Heart right ventricle (tissue), 16 donors: ENCODE measurements at regions not wholly inside any gene's neighbourhood (a gene's known extent, or its start where the extent isn't known, plus 50 kb on each side); places are given as distances from the start of the nearest gene placed in this dataset.

Experiments
- ATAC-seq, 8 donors: fragments of 200-7000 bp; cut with Tn5 transposase; one replicate each; pipeline ENCODE4 v1.9.1; 2020; ENCODE audit warnings: mild to moderate bottlenecking in 8 of 8, moderate library complexity in 8 of 8, moderate number of reproducible peaks in 1 of 8
- DNase-seq, 2 donors: peaks; one replicate each; pipeline ENCODE4 v3.0.0-alpha.2; 2020
- H3K27ac ChIP-seq, 10 donors: fragments of 200-600 bp; sonication (generic) in 2 of 10; one replicate each; pipeline versions ENCODE4 v1.5.0 to v1.8.0; 2020 to 2022; ENCODE audit warnings: mild to moderate bottlenecking in 3 of 10
- H3K27me3 ChIP-seq, 7 donors: fragments of 200-600 bp; one replicate each; pipeline ENCODE4 v1.8.0; 2021 to 2022; ENCODE audit warnings: mild to moderate bottlenecking in 2 of 7
- H3K36me3 ChIP-seq, 9 donors: fragments of 200-600 bp; sonication (generic) in 1 of 9; one replicate each; pipeline versions ENCODE4 v1.5.0 to v1.8.0; 2020 to 2022; ENCODE audit warnings: mild to moderate bottlenecking in 2 of 9
- H3K4me1 ChIP-seq, 9 donors: fragments of 200-600 bp; sonication (generic) in 1 of 9; one replicate each; pipeline versions ENCODE4 v1.5.0 to v1.8.0; 2020 to 2022; ENCODE audit warnings: mild to moderate bottlenecking in 4 of 9
- H3K4me3 ChIP-seq, 10 donors: fragments of 200-600 bp; sonication (generic) in 2 of 10; one replicate each; pipeline versions ENCODE4 v1.5.0 to v1.8.0; 2020 to 2022; ENCODE audit warnings: mild to moderate bottlenecking in 7 of 10, moderate library complexity in 2 of 10
- H3K9me3 ChIP-seq, 11 donors: fragments of 200-600 bp in 10 of 11; sonication (generic) in 2 of 11; one replicate each; pipeline versions ENCODE4 v1.5.0 to v1.8.0; 2013 to 2022; ENCODE audit warnings: mild to moderate bottlenecking in 2 of 11, control low read depth in 1 of 11, moderate library complexity in 1 of 11
- CTCF ChIP-seq, 9 donors: fragments of 200-600 bp; sonication (generic) in 2 of 9; IDR thresholded peaks; one replicate each; pipeline versions ENCODE4 v1.5.0 to v1.8.0; 2021 to 2022; ENCODE audit warnings: antibody characterized with exemption in 9 of 9, mild to moderate bottlenecking in 5 of 9, moderate library complexity in 1 of 9
- WGBS, 2 donors: extraction: QIAGEN DNeasy Blood & Tissue Kit; methylation state at CpG; one replicate each; pipeline ENCODE4 v1.1.7; 2013; ENCODE audit warnings: inconsistent platforms in 1 of 2; 5-methylcytosine and 5-hydroxymethylcytosine counted together
- intact Hi-C, 10 donors: fragments of 100-400 bp; cut with DNase I; formaldehyde crosslinking; loops; one replicate each; pipeline versions ENCODE4 v1.11.1 to v1.14.2; 2022
- donor health status: Arrhythmogenic right ventricular cardiomyopathy.
- donor health status: ischemic (EF 13 %, LVEDD 7.1; RV severe dilation, severe dysfunction).
- donor health status: healthy with polysubstance abuse.
- donor health status: DM: no; HTN: yes; CAD: no.
- donor health status: DM: no; HTN: no; CAD: no.
- donor health status: ischemic (EF 25% LVEDD 6.9; RV normal size, moderate dysfunction).
- donor health status: ischemic (EF 25% LVEDD 5.7; RV mildly dilated, moderate dysfunction).
- donor health status: healthy.
- donor health status: DM: yes; HTN: yes; CAD: no.
- donor health status: Ischemic cardiomyopathy.
- donor health status: ischemic (EF 35%, LVEDD 5.7; RV mildly dilated, moderate dysfunction).
- donor health status: nonischemic (EF 11% LVEDD 7.7; RV severe dilation, severe dysfunction).
- donor health status: DM: yes; HTN: yes; CAD: no.
- donor health status: PGD.
- donor health status: ischemic (EF 29% LVEDD 5.4; RV normal size, mild dysfunction).
- donor health status: nonischemic (EF 23%, LVEDD 6.1; RV moderate dilation, normal function).

DNA sequence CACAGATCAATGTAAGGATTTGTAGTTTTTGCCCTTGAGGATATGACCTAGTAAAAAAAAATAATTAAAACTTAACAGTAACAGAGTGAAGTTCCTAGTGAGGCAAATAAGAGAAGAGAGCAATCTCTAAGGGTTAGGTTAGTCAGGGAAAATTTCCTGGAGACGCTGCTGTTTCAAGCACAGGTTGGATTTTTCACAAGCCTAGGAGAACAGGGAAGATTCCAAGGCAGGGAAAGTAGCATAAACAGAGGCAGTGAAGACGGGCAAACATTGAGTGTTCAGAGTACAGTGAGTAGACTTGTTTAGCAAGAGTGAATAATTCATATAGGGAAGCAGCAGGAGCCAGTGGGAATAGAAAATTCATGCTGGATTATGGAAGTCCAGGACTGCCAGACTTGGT lies 212.8 kb downstream of the SPANXN3 start:
- Histone ChIP-seq H3K4me3 (no peak overlapping the region), H3K27me3 (no peaks in the 10 kb centered on the region)
- 77% methylated on average over 2 of the region's 2 CpGs for WGBS, 2 donors

DNA sequence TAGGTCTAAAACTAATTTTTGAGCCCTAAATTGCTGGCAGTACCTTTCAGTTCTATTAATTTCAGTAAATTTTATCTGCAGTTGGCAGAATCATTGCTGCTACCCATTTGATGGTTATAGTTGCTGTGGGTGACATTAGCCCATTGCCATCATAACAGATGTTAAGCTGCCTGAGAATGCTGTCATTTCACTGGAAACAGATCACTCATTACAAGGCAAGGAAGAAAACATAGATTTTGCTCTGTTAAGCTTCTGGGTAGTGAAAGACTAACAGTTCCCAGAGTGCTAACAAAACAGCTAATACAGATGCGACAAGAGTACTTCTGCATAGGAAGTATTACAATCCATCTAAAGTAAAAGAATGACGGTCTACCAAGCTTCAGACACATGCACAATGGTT lies 213.2 kb downstream of the SPANXN3 start:
- intact Hi-C loops, result no loop called here
- no peak for DNase-seq
- H3K36me3 ChIP-seq, result no peaks in the 10 kb centered on the region
- H3K4me1 ChIP-seq, result no peaks in the 10 kb centered on the region
- no peak for TF ChIP-seq CTCF (IDR thresholded peaks at IDR 0.05)
- H3K27me3 ChIP-seq, result no peaks in the 10 kb centered on the region
- no peak overlapping the region for H3K4me3 ChIP-seq
- 67 to 79% methylated on average over 2 of the region's 2 CpGs for WGBS, 2 donors
- H3K27ac ChIP-seq, result no peak overlapping the region
- no peak for ATAC-seq
- H3K9me3 ChIP-seq, result no peaks in the 10 kb centered on the region

More for the DNA sequence above, 212.8 kb downstream of the SPANXN3 start:
- ATAC-seq (no peak), DNase-seq (no peak)
- TF ChIP-seq CTCF (IDR thresholded peaks at IDR 0.05), result no peak
- no peaks in the 10 kb centered on the region for H3K4me1 ChIP-seq
- H3K27ac ChIP-seq, result no peak overlapping the region
- intact Hi-C loops, result no loop called here
- H3K9me3 ChIP-seq, result no peaks in the 10 kb centered on the region
- no peaks in the 10 kb centered on the region for H3K36me3 ChIP-seq

DNA sequence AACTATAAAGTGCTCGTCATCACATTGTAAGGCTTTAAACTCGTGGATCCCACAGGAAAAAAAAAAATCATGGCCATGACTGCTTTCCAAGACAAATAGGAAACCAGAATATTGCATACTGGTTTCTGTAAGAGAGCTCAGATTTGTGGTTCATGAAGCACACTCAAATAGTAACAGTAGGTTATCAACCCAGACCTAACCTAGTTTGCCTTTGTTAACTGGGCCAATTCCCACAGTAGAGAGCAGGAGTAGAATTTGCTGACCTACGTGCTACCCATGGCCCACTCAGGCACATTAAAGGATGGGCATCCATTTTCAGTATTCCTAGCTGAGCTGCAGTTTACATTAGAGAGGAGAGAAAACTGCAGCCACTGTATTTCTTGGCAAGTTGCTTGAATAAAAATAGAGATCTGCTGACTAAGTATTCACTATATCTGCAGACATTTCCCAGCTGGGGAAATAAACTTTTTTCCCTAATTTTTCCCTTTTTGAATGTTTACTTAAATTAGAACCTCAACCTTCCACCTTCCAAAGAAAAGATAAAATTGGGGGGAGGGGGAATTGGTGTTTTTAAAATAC lies 218.5 kb downstream of the SPANXN3 start:
- DNase-seq, result no peak
- H3K9me3 ChIP-seq, result peaks cover 0 to 10% (median 0%) of the 10 kb centered on the region in 11 donors
- WGBS, 2 donors, result 29 to 32% methylated on average over 3 of the region's 3 CpGs
- intact Hi-C loops, result no loop called here
- H3K27ac ChIP-seq, result no peak overlapping the region
- H3K36me3 ChIP-seq, result no peaks in the 10 kb centered on the region
- peak in 1 of 8 donors; percentile 14 for ATAC-seq
- no peak for TF ChIP-seq CTCF (IDR thresholded peaks at IDR 0.05)
- H3K4me3 ChIP-seq, result no peak overlapping the region
- no peaks in the 10 kb centered on the region for H3K27me3 ChIP-seq
- H3K4me1 ChIP-seq, result no peaks in the 10 kb centered on the region

DNA sequence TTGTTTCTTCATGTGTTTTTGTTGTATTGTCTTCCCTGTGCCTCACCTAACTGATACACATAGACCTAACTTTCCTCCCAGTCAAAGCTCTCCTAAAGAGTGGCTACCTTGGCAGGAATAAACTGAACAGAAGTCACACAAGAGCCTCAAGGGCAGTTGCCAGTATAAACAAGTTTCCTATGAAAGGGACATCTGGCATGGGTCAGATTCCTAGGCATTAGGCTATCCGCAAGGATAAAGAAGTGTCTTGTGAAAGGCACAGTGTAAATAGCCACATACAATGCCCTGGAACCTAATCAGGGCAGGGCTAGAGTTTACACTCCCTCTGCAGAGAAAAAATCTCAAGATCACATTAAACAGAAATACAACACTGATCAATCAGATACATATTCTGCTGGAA lies 220.8 kb downstream of the SPANXN3 start:
- intact Hi-C loops, result no loop called here
- H3K4me1 ChIP-seq, result no peaks in the 10 kb centered on the region
- WGBS, 2 donors, result 83 to 100% methylated on average over 1 of the region's 1 CpG
- H3K27me3 ChIP-seq, result no peaks in the 10 kb centered on the region
- no peak overlapping the region for H3K4me3 ChIP-seq
- no peak overlapping the region for H3K27ac ChIP-seq
- no peaks in the 10 kb centered on the region for H3K36me3 ChIP-seq
- no peak for TF ChIP-seq CTCF (IDR thresholded peaks at IDR 0.05)
- H3K9me3 ChIP-seq, result peaks cover 0 to 10% (median 0%) of the 10 kb centered on the region in 11 donors
- ATAC-seq (no peak), DNase-seq (no peak)
